ENCODE measurements at regions not wholly inside any gene's neighbourhood (a gene's known extent, or its start where the extent isn't known, plus 50 kb on each side); places are given as distances from the start of the nearest gene placed in this dataset.

GRCh38 chr16:6547131-6547530 lies 785.5 kb upstream of the RBFOX1 start:
- TF ChIP-seq CTCF (conservative IDR thresholded peaks at IDR 0.05 in 1 of 2, IDR thresholded peaks at IDR 0.05 in 1 of 2; ENCODE audit: low read depth in 1 of 2, low read length in 2 of 2) (no peak), EZH2 (IDR thresholded peaks at IDR 0.05; ENCODE audit: low read length, missing control alignments) (no peak)

GRCh38 chr16:6545329-6545728 lies 787.3 kb upstream of the RBFOX1 start:
- no peak overlapping the region for H3K9ac ChIP-seq (ENCODE audit: insufficient read depth, low read length)
- H3K9me3 ChIP-seq (ENCODE audit: control insufficient read depth, insufficient read depth, low read depth, low read length), result no peaks in the 10 kb centered on the region
- no peak overlapping the region for H3K4me3 ChIP-seq (replicated peaks in 1 of 4; ENCODE audit: control extremely low read depth in 1 of 4, insufficient read depth in 1 of 4, low read depth in 3 of 4, low read length in 4 of 4)
- H3K79me2 ChIP-seq (ENCODE audit: control insufficient read depth, insufficient read depth, low read length), result no peaks in the 10 kb centered on the region
- H3K27ac ChIP-seq (ENCODE audit: insufficient read depth, low read length), result no peak overlapping the region
- no peaks in the 10 kb centered on the region for H3K36me3 ChIP-seq (ENCODE audit: control insufficient read depth, insufficient read depth, low read length)
- H3K4me2 ChIP-seq (ENCODE audit: extremely low read depth, insufficient read depth, low read length), result no peak overlapping the region
- no peaks in the 10 kb centered on the region for H4K20me1 ChIP-seq (ENCODE audit: control insufficient read depth, extremely low read depth, insufficient read depth, low read length)
- no peak overlapping the region for H2AFZ ChIP-seq (ENCODE audit: low read length)
- no peaks in the 10 kb centered on the region for H3K27me3 ChIP-seq (ENCODE audit: control insufficient read depth, insufficient read depth, low read length)
- no peaks in the 10 kb centered on the region for H3K4me1 ChIP-seq (ENCODE audit: control insufficient read depth, extremely low read depth, insufficient read depth, low read length)
- DNase-seq (ENCODE audit: low read depth in 2 of 2), result no peak
- TF ChIP-seq CTCF (conservative IDR thresholded peaks at IDR 0.05 in 1 of 2, IDR thresholded peaks at IDR 0.05 in 1 of 2; ENCODE audit: low read depth in 1 of 2, low read length in 2 of 2), result no peak
- no peak for TF ChIP-seq EZH2 (IDR thresholded peaks at IDR 0.05; ENCODE audit: low read length, missing control alignments)

More at GRCh38 chr16:6547131-6547530, 785.5 kb upstream of the RBFOX1 start:
- Histone ChIP-seq H3K27ac (ENCODE audit: insufficient read depth, low read length) (no peak overlapping the region), H3K36me3 (ENCODE audit: control insufficient read depth, insufficient read depth, low read length) (no peaks in the 10 kb centered on the region), H2AFZ (ENCODE audit: low read length) (no peak overlapping the region), H3K27me3 (ENCODE audit: control insufficient read depth, insufficient read depth, low read length) (no peaks in the 10 kb centered on the region), H3K4me1 (ENCODE audit: control insufficient read depth, extremely low read depth, insufficient read depth, low read length) (no peaks in the 10 kb centered on the region), H3K79me2 (ENCODE audit: control insufficient read depth, insufficient read depth, low read length) (no peaks in the 10 kb centered on the region), H3K9ac (ENCODE audit: insufficient read depth, low read length) (no peak overlapping the region), H4K20me1 (ENCODE audit: control insufficient read depth, extremely low read depth, insufficient read depth, low read length) (no peaks in the 10 kb centered on the region), H3K9me3 (ENCODE audit: control insufficient read depth, insufficient read depth, low read depth, low read length) (no peaks in the 10 kb centered on the region), H3K4me2 (ENCODE audit: extremely low read depth, insufficient read depth, low read length) (no peak overlapping the region), H3K4me3 (replicated peaks in 1 of 4; ENCODE audit: control extremely low read depth in 1 of 4, insufficient read depth in 1 of 4, low read depth in 3 of 4, low read length in 4 of 4) (no peak overlapping the region)
- DNase-seq (ENCODE audit: low read depth in 2 of 2), result no peak

DNA sequence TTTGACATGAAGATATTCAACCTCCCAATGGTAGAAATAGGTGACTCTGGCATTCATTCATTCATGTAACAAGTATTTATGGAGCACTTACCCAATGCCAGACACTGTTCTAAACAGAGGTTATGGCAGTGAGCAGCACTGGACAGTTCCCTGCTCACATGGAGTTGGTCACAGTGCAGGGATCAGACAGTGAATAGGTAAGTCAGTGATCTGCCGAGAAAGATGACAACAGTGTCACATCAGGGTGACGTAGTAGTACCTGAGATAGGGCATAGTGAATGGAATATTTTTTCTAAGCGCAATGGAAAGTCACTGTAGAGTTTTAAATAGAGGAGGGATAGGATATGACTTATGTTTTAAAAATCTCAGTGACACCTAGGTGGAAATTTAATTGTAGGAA lies 791.4 kb upstream of the RBFOX1 start:
- TF ChIP-seq CTCF (conservative IDR thresholded peaks at IDR 0.05 in 1 of 2, IDR thresholded peaks at IDR 0.05 in 1 of 2; ENCODE audit: low read depth in 1 of 2, low read length in 2 of 2) (no peak), EZH2 (IDR thresholded peaks at IDR 0.05; ENCODE audit: low read length, missing control alignments) (no peak)
- no peaks in the 10 kb centered on the region for H3K9me3 ChIP-seq (ENCODE audit: control insufficient read depth, insufficient read depth, low read depth, low read length)
- no peaks in the 10 kb centered on the region for H3K79me2 ChIP-seq (ENCODE audit: control insufficient read depth, insufficient read depth, low read length)
- no peak for DNase-seq (ENCODE audit: low read depth in 2 of 2)
- H2AFZ ChIP-seq (ENCODE audit: low read length), result no peak overlapping the region
- no peaks in the 10 kb centered on the region for H4K20me1 ChIP-seq (ENCODE audit: control insufficient read depth, extremely low read depth, insufficient read depth, low read length)
- no peaks in the 10 kb centered on the region for H3K36me3 ChIP-seq (ENCODE audit: control insufficient read depth, insufficient read depth, low read length)
- H3K27me3 ChIP-seq (ENCODE audit: control insufficient read depth, insufficient read depth, low read length), result no peaks in the 10 kb centered on the region
- H3K27ac ChIP-seq (ENCODE audit: insufficient read depth, low read length), result no peak overlapping the region
- H3K4me3 ChIP-seq (replicated peaks in 1 of 4; ENCODE audit: control extremely low read depth in 1 of 4, insufficient read depth in 1 of 4, low read depth in 3 of 4, low read length in 4 of 4), result no peak overlapping the region
- no peak overlapping the region for H3K4me2 ChIP-seq (ENCODE audit: extremely low read depth, insufficient read depth, low read length)
- H3K4me1 ChIP-seq (ENCODE audit: control insufficient read depth, extremely low read depth, insufficient read depth, low read length), result no peaks in the 10 kb centered on the region
- H3K9ac ChIP-seq (ENCODE audit: insufficient read depth, low read length), result no peak overlapping the region

Data from fibroblast of lung (primary cell).